ENCODE measurements at regions not wholly inside any gene's neighbourhood (a gene's known extent, or its start where the extent isn't known, plus 50 kb on each side); places are given as distances from the start of the nearest gene placed in this dataset.

- no peak for TF ChIP-seq CTCF (optimal IDR thresholded peaks at IDR 0.05 in 1 of 3, IDR thresholded peaks at IDR 0.05 in 1 of 3, conservative IDR thresholded peaks at IDR 0.05 in 1 of 3; ENCODE audit: extremely low read depth in 1 of 3, insufficient read depth in 2 of 3, low read length in 3 of 3)
- no peak for TF ChIP-seq EZH2 (IDR thresholded peaks at IDR 0.05; ENCODE audit: low read length)
Observed at GRCh38 chr5:152619756-152620155, 214.7 kb upstream of the NMUR2 start.
